Muscle of arm (tissue), 1 donor: ENCODE measurements at regions not wholly inside any gene's neighbourhood (a gene's known extent, or its start where the extent isn't known, plus 50 kb on each side); places are given as distances from the start of the nearest gene placed in this dataset.
"Not testable (repeated sequence)": the region's sequence is repeated elsewhere in the genome, so short reads cannot be mapped to it uniquely, and the experiment has no call there.

Source experiments
- DNase-seq: peaks from one replicate; pipeline ENCODE4 v3.0.0-alpha.2; 2013

GRCh38 chr7:112937651-112938415 lies 147.6 kb upstream of the TMEM168 start:
- peak; percentile 1 for DNase-seq

- DNase-seq, result no peak
Measured at GRCh38 chr7:112933598-112933997, 143.4 kb upstream of the TMEM168 start.

- DNase-seq, result peak; percentile 9
Measured at GRCh38 chr7:112930787-112931186, 140.6 kb upstream of the TMEM168 start.

- DNase-seq, result no peak
Measured at GRCh38 chr7:112929421-112929820, 139.2 kb upstream of the TMEM168 start.

GRCh38 chr7:112926018-112926417 lies 135.8 kb upstream of the TMEM168 start:
- no peak for DNase-seq

GRCh38 chr7:112922546-112922945 lies 132.4 kb upstream of the TMEM168 start:
- DNase-seq, result not testable (repeated sequence)

- not testable (repeated sequence) for DNase-seq
Measured at GRCh38 chr7:112916431-112916830, 126.2 kb upstream of the TMEM168 start.

- DNase-seq, result no peak
Measured at GRCh38 chr7:112908086-112908485, 117.9 kb upstream of the TMEM168 start.

GRCh38 chr7:112907658-112908057 lies 117.5 kb upstream of the TMEM168 start:
- DNase-seq, result no peak

GRCh38 chr7:112905950-112906349 lies 115.8 kb upstream of the TMEM168 start:
- DNase-seq, result no peak

GRCh38 chr7:112905413-112905812 lies 115.2 kb upstream of the TMEM168 start:
- no peak for DNase-seq

GRCh38 chr7:112898432-112899290 lies 108.5 kb upstream of the TMEM168 start:
- DNase-seq, result peak; percentile 13

- DNase-seq, result no peak
Measured at GRCh38 chr7:112897839-112898431, 107.7 kb upstream of the TMEM168 start.

GRCh38 chr7:112896026-112896601 lies 105.9 kb upstream of the TMEM168 start:
- DNase-seq, result no peak

- DNase-seq, result no peak
Measured at GRCh38 chr7:112892263-112892662, 102.1 kb upstream of the TMEM168 start.

GRCh38 chr7:112891698-112892097 lies 101.5 kb upstream of the TMEM168 start:
- no peak for DNase-seq

- no peak for DNase-seq
Measured at GRCh38 chr7:112889834-112890438, 99.7 kb upstream of the TMEM168 start.

GRCh38 chr7:112889268-112889667 lies 99.1 kb upstream of the TMEM168 start:
- DNase-seq, result no peak

- no peak for DNase-seq
Measured at GRCh38 chr7:112888781-112889180, 98.6 kb upstream of the TMEM168 start.

GRCh38 chr7:112887976-112888375 lies 97.8 kb upstream of the TMEM168 start:
- no peak for DNase-seq

- no peak for DNase-seq
Measured at GRCh38 chr7:112887337-112887736, 97.1 kb upstream of the TMEM168 start.

GRCh38 chr7:112886208-112886607 lies 96.0 kb upstream of the TMEM168 start:
- no peak for DNase-seq
